ENCODE measurements at regions not wholly inside any gene's neighbourhood (a gene's known extent, or its start where the extent isn't known, plus 50 kb on each side); places are given as distances from the start of the nearest gene placed in this dataset.

GRCh38 chr4:134324179-134324578 lies 122.6 kb upstream of the PABPC4L start:
- TF ChIP-seq FOXM1 (IDR thresholded peaks at IDR 0.05; ENCODE audit: borderline replicate concordance), result no peak
- no peak for TF ChIP-seq ELF4 (IDR thresholded peaks at IDR 0.05)
- TF ChIP-seq HDGF (IDR thresholded peaks at IDR 0.05; ENCODE audit: borderline replicate concordance), result no peak
- TF ChIP-seq CTBP1 (IDR thresholded peaks at IDR 0.05; ENCODE audit: borderline replicate concordance), result no peak
- TF ChIP-seq FOXA1 (IDR thresholded peaks at IDR 0.05), result no peak
- TF ChIP-seq FOXK2 (IDR thresholded peaks at IDR 0.05), result no peak
- no peak for TF ChIP-seq SP1 (IDR thresholded peaks at IDR 0.05)
- no peak for TF ChIP-seq NFRKB (IDR thresholded peaks at IDR 0.05)
- TF ChIP-seq PKNOX1 (IDR thresholded peaks at IDR 0.05), result no peak
- no peak for TF ChIP-seq ARNT (IDR thresholded peaks at IDR 0.05)
- TF ChIP-seq LEF1 (IDR thresholded peaks at IDR 0.05; ENCODE audit: borderline replicate concordance), result no peak
- no peak for TF ChIP-seq SUZ12 (IDR thresholded peaks at IDR 0.05)
- TF ChIP-seq TARDBP (IDR thresholded peaks at IDR 0.05), result no peak
- TF ChIP-seq ZNF384 (IDR thresholded peaks at IDR 0.05), result no peak
